B cell (primary cell): ENCODE measurements at regions not wholly inside any gene's neighbourhood (a gene's known extent, or its start where the extent isn't known, plus 50 kb on each side); places are given as distances from the start of the nearest gene placed in this dataset.

Experiments
- ATAC-seq: fragments of 200-7000 bp; cut with Tn5 transposase; one replicate; pipeline ENCODE4 v1.10.0; 2021; ENCODE audit warnings: low read depth, mild to moderate bottlenecking, moderate number of reproducible peaks, moderate library complexity
- CTCF ChIA-PET: fragments of 350-600 bp; sonication (Branson Sonifier 250); formaldehyde crosslinking; loops from one replicate; lab custom pipeline; 2021; ENCODE audit warnings: antibody characterized with exemption, inconsistent platforms; lab: Charles Lee
- POLR2A ChIA-PET: fragments of 350-600 bp; sonication (Branson Sonifier 250); formaldehyde crosslinking; loops from one replicate; lab custom pipeline; 2021; ENCODE audit warnings: antibody characterized with exemption; lab: Charles Lee
- DNase-seq: peaks from one replicate; pipeline ENCODE4 v3.0.0; 2013
- H2AFZ ChIP-seq: 2 replicates; pipeline ENCODE4 v1.6.1; 2012; ENCODE audit warnings: mild to moderate bottlenecking, low read depth, low read length; ENCODE audit not compliant: insufficient read depth, poor library complexity, severe bottlenecking
- H3K27ac ChIP-seq, 2 donors: 1 replicate in 1 of 2; 2 replicates in 1 of 2; pipeline ENCODE4 v1.5.1; 2012 to 2013; ENCODE audit warnings: low read length in 2 of 2, mild to moderate bottlenecking in 2 of 2, moderate library complexity in 1 of 2
- H3K27me3 ChIP-seq, 4 experiments: fragments of 200-600 bp in 1 of 4; sonication (generic) in 1 of 4; replicated peaks in 1 of 4; 1 replicate in 2 of 4; 2 replicates in 2 of 4; pipeline versions ENCODE4 v1.6.1 to v1.7.0; 2013 to 2016; ENCODE audit warnings: low read length in 3 of 4, mild to moderate bottlenecking in 2 of 4, mixed read lengths in 1 of 4, moderate library complexity in 1 of 4; ENCODE audit not compliant: insufficient read depth in 4 of 4, control insufficient read depth in 3 of 4; ENCODE audit errors: control extremely low read depth in 1 of 4
- H3K36me3 ChIP-seq, 2 experiments: replicated peaks in 1 of 2; 1 replicate in 1 of 2; 2 replicates in 1 of 2; pipeline versions ENCODE4 v1.6.1 to v1.7.1; 2013; ENCODE audit warnings: low read length in 1 of 2; ENCODE audit not compliant: insufficient read depth in 2 of 2, control insufficient read depth in 1 of 2; ENCODE audit errors: control extremely low read depth in 1 of 2, extremely low read depth in 1 of 2
- H3K4me1 ChIP-seq, 2 donors: fragments of 200-600 bp in 1 of 2; sonication (generic) in 1 of 2; 1 replicate in 1 of 2; 2 replicates in 1 of 2; pipeline versions ENCODE4 v1.5.1 to v1.6.1; 2013 to 2017; ENCODE audit warnings: low read length in 2 of 2; ENCODE audit not compliant: control insufficient read depth in 2 of 2, insufficient read depth in 2 of 2
- H3K4me2 ChIP-seq: replicated peaks from 2 replicates; pipeline ENCODE3; 2012; ENCODE audit warnings: mild to moderate bottlenecking, low read depth, low read length; ENCODE audit not compliant: poor library complexity, severe bottlenecking
- H3K4me3 ChIP-seq, 5 experiments: fragments of 200-600 bp in 1 of 5; sonication (generic) in 1 of 5; 1 replicate in 3 of 5; 2 replicates in 2 of 5; pipeline versions ENCODE4 v1.5.1 to v1.7.0; 2011 to 2016; ENCODE audit warnings: low read length in 4 of 5, mild to moderate bottlenecking in 4 of 5, low read depth in 2 of 5, control low read depth in 1 of 5, moderate library complexity in 1 of 5; ENCODE audit not compliant: insufficient read depth in 1 of 5; ENCODE audit errors: control extremely low read depth in 1 of 5, extremely low read depth in 1 of 5
- H3K79me2 ChIP-seq: fragments of 200-600 bp; sonication (generic); one replicate; pipeline ENCODE4 v1.6.0; 2016; ENCODE audit warnings: low read length; ENCODE audit not compliant: control insufficient read depth, insufficient read depth
- H3K9ac ChIP-seq: fragments of 200-600 bp; sonication (generic); 2 replicates; pipeline ENCODE4 v1.6.1; 2017; ENCODE audit warnings: mild to moderate bottlenecking, low read length, moderate library complexity
- H3K9me3 ChIP-seq, 3 donors: one replicate each; pipeline versions ENCODE4 v1.6.1 to v1.7.1; 2013; ENCODE audit warnings: low read length in 2 of 3; ENCODE audit not compliant: control insufficient read depth in 2 of 3, insufficient read depth in 1 of 3; ENCODE audit errors: control extremely low read depth in 1 of 3
- H4K20me1 ChIP-seq: 2 replicates; pipeline ENCODE4 v1.6.0; 2012; ENCODE audit warnings: mild to moderate bottlenecking, low read length; ENCODE audit not compliant: insufficient read depth, control insufficient read depth, poor library complexity, severe bottlenecking
- H3K27ac Mint-ChIP-seq: one replicate; pipeline ENCODE4 v1.8.0; 2021; ENCODE audit warnings: mixed read lengths
- H3K27me3 Mint-ChIP-seq: one replicate; pipeline ENCODE4 v1.8.0; 2021; ENCODE audit warnings: mixed read lengths
- H3K4me1 Mint-ChIP-seq: one replicate; pipeline ENCODE4 v1.8.0; 2021; ENCODE audit warnings: mixed read lengths
- H3K4me3 Mint-ChIP-seq: one replicate; pipeline ENCODE4 v1.8.0; 2021; ENCODE audit warnings: mixed read lengths
- H3K9me3 Mint-ChIP-seq: one replicate; pipeline ENCODE4 v1.8.0; 2022; ENCODE audit warnings: mixed read lengths; ENCODE audit not compliant: insufficient read depth
- EZH2 ChIP-seq: IDR thresholded peaks from 2 replicates; pipeline ENCODE4 v1.6.1; 2012; ENCODE audit warnings: borderline replicate concordance, low read depth, mild to moderate bottlenecking, moderate library complexity, low read length; ENCODE audit not compliant: insufficient read depth, poor library complexity, severe bottlenecking
- WGBS: methylation state at CpG from one replicate; pipeline ENCODE4 v1.1.5; 2013; ENCODE audit warnings: missing lambda C conversion rate; ENCODE audit not compliant: insufficient coverage; 5-methylcytosine and 5-hydroxymethylcytosine counted together
- intact Hi-C: fragments of 100-400 bp; cut with micrococcal nuclease; formaldehyde crosslinking; loops from one replicate; pipeline ENCODE4 v1.10.0; 2022
- TF ChIP-seq, protein P1 (sequence below): fragments of 200-600 bp; IDR thresholded peaks from one replicate; pipeline ENCODE4 v1.8.0; 2022; ENCODE audit warnings: antibody characterized with exemption, mild to moderate bottlenecking

DNA sequence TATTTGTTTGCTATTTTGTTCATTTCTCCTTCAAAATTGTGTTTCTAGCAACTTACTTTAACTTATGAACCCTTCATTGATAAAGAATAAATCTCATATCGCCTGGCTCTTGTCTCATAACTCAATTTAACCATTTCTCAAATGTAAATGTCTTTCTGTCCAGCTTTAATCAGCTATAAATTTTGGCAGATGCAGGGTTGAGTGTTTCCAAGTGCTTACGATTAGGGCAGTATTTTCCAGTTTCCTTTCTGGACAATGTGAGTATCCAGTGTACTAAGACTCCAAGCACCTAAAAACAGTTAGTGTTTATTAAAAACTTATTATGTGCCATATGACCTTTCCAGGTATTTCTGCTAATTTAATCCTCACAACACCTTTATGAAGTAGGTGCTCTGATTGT is 218.6 kb upstream of the GK2 start:
- Histone ChIP-seq H3K9me3 (peaks cover 0 to under 1% (median 0%) of the 10 kb centered on the region in 3 donors), H3K27ac (no peak overlapping the region), H3K79me2 (no peaks in the 10 kb centered on the region), H4K20me1 (no peaks in the 10 kb centered on the region), H3K36me3 (no peaks in the 10 kb centered on the region), H3K9ac (peak overlapping the region; percentile 36), H3K4me3 (peak overlapping the region in 1 of 5 experiments; percentile 38), H3K4me1 (peaks cover 3 to 6% of the 10 kb centered on the region in 2 donors), H3K4me2 (peak overlapping the region; percentile 54), H3K27me3 (no peaks in the 10 kb centered on the region), H2AFZ (peak overlapping the region; percentile 46)
- ATAC-seq = no peak
- DNase-seq = no peak
- H3K9me3 Mint-ChIP-seq = no peaks in the 10 kb centered on the region
- TF ChIP-seq EZH2 = no peak
- TF ChIP-seq, protein P1, sequence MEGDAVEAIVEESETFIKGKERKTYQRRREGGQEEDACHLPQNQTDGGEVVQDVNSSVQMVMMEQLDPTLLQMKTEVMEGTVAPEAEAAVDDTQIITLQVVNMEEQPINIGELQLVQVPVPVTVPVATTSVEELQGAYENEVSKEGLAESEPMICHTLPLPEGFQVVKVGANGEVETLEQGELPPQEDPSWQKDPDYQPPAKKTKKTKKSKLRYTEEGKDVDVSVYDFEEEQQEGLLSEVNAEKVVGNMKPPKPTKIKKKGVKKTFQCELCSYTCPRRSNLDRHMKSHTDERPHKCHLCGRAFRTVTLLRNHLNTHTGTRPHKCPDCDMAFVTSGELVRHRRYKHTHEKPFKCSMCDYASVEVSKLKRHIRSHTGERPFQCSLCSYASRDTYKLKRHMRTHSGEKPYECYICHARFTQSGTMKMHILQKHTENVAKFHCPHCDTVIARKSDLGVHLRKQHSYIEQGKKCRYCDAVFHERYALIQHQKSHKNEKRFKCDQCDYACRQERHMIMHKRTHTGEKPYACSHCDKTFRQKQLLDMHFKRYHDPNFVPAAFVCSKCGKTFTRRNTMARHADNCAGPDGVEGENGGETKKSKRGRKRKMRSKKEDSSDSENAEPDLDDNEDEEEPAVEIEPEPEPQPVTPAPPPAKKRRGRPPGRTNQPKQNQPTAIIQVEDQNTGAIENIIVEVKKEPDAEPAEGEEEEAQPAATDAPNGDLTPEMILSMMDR = no peak
- no peaks in the 10 kb centered on the region for H3K27me3 Mint-ChIP-seq
- H3K4me1 Mint-ChIP-seq = peaks cover 8% of the 10 kb centered on the region
- ChIA-PET POLR2A (no interaction called here), CTCF (no interaction called here)
- H3K4me3 Mint-ChIP-seq = no peak overlapping the region
- WGBS = no CpG with 5 or more reads among the region's 2 CpGs
- H3K27ac Mint-ChIP-seq = no peak overlapping the region
- intact Hi-C loops = no loop called here

DNA sequence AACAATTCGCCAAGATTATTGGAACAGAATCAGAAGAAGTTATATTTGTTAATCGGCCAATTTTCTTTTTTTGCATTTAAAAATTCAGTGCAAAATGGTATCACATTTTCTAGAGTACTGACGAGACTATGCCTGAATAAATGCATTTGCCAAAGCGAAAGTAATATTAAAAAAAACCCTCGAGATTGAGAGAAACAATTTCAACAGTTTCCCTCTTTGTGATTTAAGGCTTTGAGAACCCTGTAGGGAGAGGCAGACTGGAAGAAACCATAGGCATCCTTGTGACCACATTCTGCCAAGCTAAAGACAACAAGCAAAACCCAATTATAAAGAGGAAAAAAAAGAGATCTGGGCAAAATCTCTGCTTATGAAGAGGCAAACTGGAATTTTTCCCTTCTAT is 218.1 kb upstream of the GK2 start:
- ChIA-PET POLR2A (no interaction called here), CTCF (no interaction called here)
- Histone ChIP-seq H3K9me3 (peaks cover 0 to 1% (median 0%) of the 10 kb centered on the region in 3 donors), H3K27ac (no peak overlapping the region), H3K4me2 (peak overlapping the region; percentile 54), H3K4me3 (peak overlapping the region in 1 of 5 experiments; percentile 38), H3K9ac (peak overlapping the region; percentile 36), H3K79me2 (no peaks in the 10 kb centered on the region), H4K20me1 (no peaks in the 10 kb centered on the region), H3K27me3 (no peaks in the 10 kb centered on the region), H2AFZ (peak overlapping the region; percentile 46), H3K4me1 (peaks cover 3 to 6% of the 10 kb centered on the region in 2 donors), H3K36me3 (no peaks in the 10 kb centered on the region)
- Mint-ChIP-seq H3K4me3 (peak overlapping the region; percentile 20), H3K27ac (no peak overlapping the region), H3K4me1 (peaks cover 8% of the 10 kb centered on the region), H3K9me3 (no peaks in the 10 kb centered on the region), H3K27me3 (peaks cover under 1% of the 10 kb centered on the region)
- TF ChIP-seq, protein P1 = no peak
- TF ChIP-seq EZH2 = no peak
- intact Hi-C loops = no loop called here
- no peak for DNase-seq
- ATAC-seq = no peak
- WGBS = no CpG with 5 or more reads among the region's 5 CpGs
